CD14-positive monocyte (primary cell): ENCODE measurements at regions not wholly inside any gene's neighbourhood (a gene's known extent, or its start where the extent isn't known, plus 50 kb on each side); places are given as distances from the start of the nearest gene placed in this dataset.

ENCODE experiments used
- DNase-seq, 3 donors: peaks; one replicate each; pipeline ENCODE4 v3.0.0-alpha.2; 2011 to 2022
- H2AFZ ChIP-seq: 2 replicates; pipeline ENCODE4 v1.6.0; 2012; ENCODE audit warnings: mild to moderate bottlenecking, low read depth, low read length, inconsistent platforms; ENCODE audit not compliant: insufficient read depth, poor library complexity, severe bottlenecking
- H3K27ac ChIP-seq, 2 donors: 1 replicate in 1 of 2; 2 replicates in 1 of 2; pipeline ENCODE4 v1.5.1; 2012 to 2013; ENCODE audit warnings: low read length in 2 of 2, control low read depth in 1 of 2, inconsistent platforms in 1 of 2, low read depth in 1 of 2, mild to moderate bottlenecking in 1 of 2
- H3K27me3 ChIP-seq, 2 donors: one replicate each; pipeline versions ENCODE4 v1.6.0 to v1.6.1; 2011 to 2013; ENCODE audit warnings: low read length in 2 of 2; ENCODE audit not compliant: control insufficient read depth in 2 of 2, insufficient read depth in 2 of 2
- H3K36me3 ChIP-seq, 2 donors: replicated peaks in 1 of 2; 1 replicate in 1 of 2; 2 replicates in 1 of 2; pipeline versions ENCODE4 v1.5.1 to v1.6.1; 2012 to 2013; ENCODE audit warnings: low read length in 2 of 2, control low read depth in 1 of 2, inconsistent platforms in 1 of 2, mild to moderate bottlenecking in 1 of 2; ENCODE audit not compliant: insufficient read depth in 2 of 2, control insufficient read depth in 1 of 2
- H3K4me1 ChIP-seq, 2 donors: 1 replicate in 1 of 2; 2 replicates in 1 of 2; pipeline versions ENCODE4 v1.5.1 to v1.6.1; 2012 to 2013; ENCODE audit warnings: low read length in 2 of 2, control low read depth in 1 of 2, inconsistent platforms in 1 of 2, mild to moderate bottlenecking in 1 of 2, moderate library complexity in 1 of 2; ENCODE audit not compliant: insufficient read depth in 2 of 2, control insufficient read depth in 1 of 2
- H3K4me2 ChIP-seq: replicated peaks from 2 replicates; pipeline ENCODE3; 2012; ENCODE audit warnings: low read length, moderate library complexity, mild to moderate bottlenecking; ENCODE audit not compliant: poor library complexity, severe bottlenecking; ENCODE audit errors: extremely low read depth
- H3K4me3 ChIP-seq, 3 experiments: fragments of 200-600 bp in 1 of 3; sonication (generic) in 1 of 3; replicated peaks in 1 of 3; 1 replicate in 2 of 3; 2 replicates in 1 of 3; pipeline ENCODE4 v1.5.1; 2011 to 2013; ENCODE audit warnings: low read length in 3 of 3, mild to moderate bottlenecking in 3 of 3, control low read depth in 2 of 3, low read depth in 2 of 3, inconsistent platforms in 1 of 3, moderate library complexity in 1 of 3
- H3K79me2 ChIP-seq: 2 replicates; pipeline ENCODE4 v1.6.0; 2012; ENCODE audit warnings: mild to moderate bottlenecking, control low read depth, inconsistent platforms, low read length, moderate library complexity; ENCODE audit not compliant: insufficient read depth
- H3K9ac ChIP-seq: 2 replicates; pipeline ENCODE4 v1.6.0; 2017; ENCODE audit warnings: low read length, mild to moderate bottlenecking; ENCODE audit not compliant: insufficient read depth, poor library complexity, severe bottlenecking
- H3K9me3 ChIP-seq, 2 donors: replicated peaks in 1 of 2; 1 replicate in 1 of 2; 2 replicates in 1 of 2; pipeline versions ENCODE4 v1.5.1 to v1.6.1; 2012 to 2013; ENCODE audit warnings: low read length in 2 of 2, control low read depth in 1 of 2; ENCODE audit not compliant: control insufficient read depth in 1 of 2, insufficient read depth in 1 of 2
- H4K20me1 ChIP-seq: 2 replicates; pipeline ENCODE4 v1.6.0; 2012; ENCODE audit warnings: mild to moderate bottlenecking, low read length, control low read depth, moderate library complexity; ENCODE audit not compliant: insufficient read depth
- H3K27ac Mint-ChIP-seq, 7 donors: one replicate each; pipeline ENCODE4 v1.8.0; 2020; ENCODE audit warnings: mild to moderate bottlenecking in 7 of 7, mixed read lengths in 7 of 7, moderate library complexity in 6 of 7, inconsistent platforms in 2 of 7
- H3K27me3 Mint-ChIP-seq, 3 donors: one replicate each; pipeline ENCODE4 v1.8.0; 2021 to 2022; ENCODE audit warnings: low read depth in 3 of 3, mild to moderate bottlenecking in 3 of 3, mixed read lengths in 3 of 3, moderate library complexity in 3 of 3, inconsistent platforms in 1 of 3
- H3K36me3 Mint-ChIP-seq, 2 donors: one replicate each; pipeline ENCODE4 v1.8.0; 2020; ENCODE audit warnings: mixed read lengths in 2 of 2, inconsistent platforms in 1 of 2, mild to moderate bottlenecking in 1 of 2
- H3K4me1 Mint-ChIP-seq: one replicate; pipeline ENCODE4 v1.8.0; 2020; ENCODE audit warnings: mild to moderate bottlenecking, mixed read lengths
- H3K4me3 Mint-ChIP-seq, 2 donors: one replicate each; pipeline ENCODE4 v1.8.0; 2020; ENCODE audit warnings: mild to moderate bottlenecking in 2 of 2, mixed read lengths in 2 of 2, moderate library complexity in 1 of 2
- H3K9me3 Mint-ChIP-seq, 7 donors: one replicate each; pipeline ENCODE4 v1.8.0; 2020 to 2022; ENCODE audit warnings: mixed read lengths in 7 of 7, mild to moderate bottlenecking in 6 of 7, moderate library complexity in 6 of 7, inconsistent platforms in 2 of 7
- CTCF ChIP-seq: fragments of 200-600 bp; IDR thresholded peaks from one replicate; pipeline ENCODE4 v1.8.0; 2022; ENCODE audit warnings: antibody characterized with exemption, mild to moderate bottlenecking
- WGBS: methylation state at CpG from one replicate; pipeline ENCODE4 v1.1.5; 2013; ENCODE audit warnings: missing lambda C conversion rate; ENCODE audit not compliant: insufficient coverage; 5-methylcytosine and 5-hydroxymethylcytosine counted together
- intact Hi-C, 2 donors: fragments of 100-400 bp; cut with micrococcal nuclease; formaldehyde crosslinking; loops; one replicate each; pipeline versions ENCODE4 v1.15.0 to v1.15.1; 2023

GRCh38 chr15:62849316-62850106 lies 193.0 kb upstream of the TPM1 start:
- H4K20me1 ChIP-seq = no peaks in the 10 kb centered on the region
- H2AFZ ChIP-seq = no peak overlapping the region
- no peaks in the 10 kb centered on the region for H3K36me3 ChIP-seq
- peaks cover 0 to 11% (median 6%) of the 10 kb centered on the region in 3 donors for H3K27me3 Mint-ChIP-seq
- H3K9me3 ChIP-seq = no peaks in the 10 kb centered on the region
- no peaks in the 10 kb centered on the region for H3K79me2 ChIP-seq
- H3K4me2 ChIP-seq = no peak overlapping the region
- no peak overlapping the region for H3K27ac ChIP-seq
- intact Hi-C loops = loop anchor here (5.0 kb wide), 1 partner anchor 243 kb away; no protein-coding TSS in a partner anchor
- no peaks in the 10 kb centered on the region for H3K36me3 Mint-ChIP-seq
- H3K4me3 ChIP-seq = no peak overlapping the region
- H3K4me1 ChIP-seq = no peaks in the 10 kb centered on the region
- no peaks in the 10 kb centered on the region for H3K27me3 ChIP-seq
- peaks cover 9% of the 10 kb centered on the region for H3K4me1 Mint-ChIP-seq
- no peak overlapping the region for H3K9ac ChIP-seq
- H3K4me3 Mint-ChIP-seq = no peak overlapping the region
- TF ChIP-seq CTCF = no peak
- 100% methylated on average over 1 of the region's 4 CpGs for WGBS
- peaks cover 0 to 7% (median 3%) of the 10 kb centered on the region in 7 donors for H3K9me3 Mint-ChIP-seq
- no peak for DNase-seq
- peak overlapping the region in 1 of 7 donors; percentile 43 for H3K27ac Mint-ChIP-seq

- Mint-ChIP-seq H3K4me1 (peaks cover 9% of the 10 kb centered on the region), H3K4me3 (no peak overlapping the region), H3K27ac (no peak overlapping the region), H3K9me3 (peaks cover 0 to 7% (median 3%) of the 10 kb centered on the region in 7 donors), H3K36me3 (no peaks in the 10 kb centered on the region), H3K27me3 (peaks cover 0 to 13% (median 6%) of the 10 kb centered on the region in 3 donors)
- intact Hi-C loops = no loop called here
- H4K20me1 ChIP-seq = no peaks in the 10 kb centered on the region
- DNase-seq = no peak
- H3K27ac ChIP-seq = no peak overlapping the region
- H3K4me2 ChIP-seq = no peak overlapping the region
- H3K27me3 ChIP-seq = no peaks in the 10 kb centered on the region
- H3K9ac ChIP-seq = no peak overlapping the region
- no peak for TF ChIP-seq CTCF
- no peak overlapping the region for H2AFZ ChIP-seq
- 94% methylated on average over 7 of the region's 9 CpGs for WGBS
- no peaks in the 10 kb centered on the region for H3K79me2 ChIP-seq
- H3K4me3 ChIP-seq = no peak overlapping the region
- no peaks in the 10 kb centered on the region for H3K36me3 ChIP-seq
- no peaks in the 10 kb centered on the region for H3K4me1 ChIP-seq
- no peaks in the 10 kb centered on the region for H3K9me3 ChIP-seq
Measured at GRCh38 chr15:62850318-62850717, 192.2 kb upstream of the TPM1 start.
